ENCODE measurements at regions not wholly inside any gene's neighbourhood (a gene's known extent, or its start where the extent isn't known, plus 50 kb on each side); places are given as distances from the start of the nearest gene placed in this dataset.
A peak's percentile ranks its signal among the peaks of the same experiment; 100 is the strongest.

DNA sequence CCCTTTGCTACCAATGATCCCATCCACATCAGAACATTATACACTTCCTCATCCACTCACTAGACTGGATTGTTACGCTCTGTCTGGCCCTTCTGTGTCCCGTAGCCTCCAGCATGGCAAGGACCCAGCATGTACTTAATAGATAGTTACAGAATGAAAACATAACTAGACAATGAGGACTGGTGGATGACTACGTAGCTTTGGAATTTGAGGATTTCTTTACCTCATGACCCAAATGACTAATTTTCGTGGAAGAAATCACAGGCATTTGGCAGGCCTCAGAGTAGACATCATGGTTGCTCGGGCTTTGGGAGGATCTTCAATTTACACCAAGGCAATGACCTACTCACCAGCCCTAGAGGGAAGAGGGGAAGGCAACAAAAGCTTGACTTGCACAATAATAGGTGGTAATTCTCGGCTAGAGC, 299.8 kb downstream of the TLE1 start:
- peak; percentile 94 for DNase-seq (ENCODE audit: low spot score)

GRCh38 chr9:81388831-81389230, 300.5 kb downstream of the TLE1 start:
- DNase-seq (ENCODE audit: low spot score), result no peak

DNA sequence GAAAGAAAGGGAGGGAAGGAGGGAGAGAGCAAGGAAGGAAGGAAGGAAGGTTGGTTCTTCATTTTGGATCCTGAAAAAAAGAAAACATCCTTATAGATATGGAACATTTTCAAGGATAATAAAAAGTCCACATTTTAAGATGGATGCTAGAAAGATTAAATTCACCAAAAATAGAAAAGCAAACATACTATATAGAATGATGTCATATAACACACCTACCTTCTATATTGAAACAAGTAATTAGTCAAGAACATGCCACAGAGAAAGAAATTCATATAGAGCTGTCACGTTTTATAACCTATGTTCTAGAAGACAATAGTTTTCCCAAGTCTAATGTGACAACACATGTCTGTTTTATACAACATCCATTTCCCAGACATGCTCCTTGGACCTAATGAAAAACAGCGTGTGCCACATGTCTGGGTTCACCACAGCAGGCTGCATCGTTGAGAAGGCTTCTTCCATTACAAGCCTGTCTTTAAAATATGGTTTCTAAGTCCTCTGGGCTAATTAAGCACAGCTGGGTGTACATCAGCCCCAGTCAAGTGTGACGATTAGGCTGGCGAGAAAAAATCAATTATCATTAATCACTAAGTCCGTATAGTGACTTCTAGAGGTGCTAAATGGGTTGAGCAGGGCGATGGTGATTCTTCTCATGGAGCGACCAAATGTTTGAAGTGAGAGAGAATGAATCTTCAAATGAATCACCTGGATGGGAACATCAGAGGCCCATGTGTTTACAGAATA, 301.8 kb downstream of the TLE1 start:
- no peak for DNase-seq (ENCODE audit: low spot score)

GRCh38 chr9:81384911-81385310, 304.4 kb downstream of the TLE1 start:
- no peak for DNase-seq (ENCODE audit: low spot score)

GRCh38 chr9:81382281-81382680, 307.1 kb downstream of the TLE1 start:
- no peak for DNase-seq (ENCODE audit: low spot score)

GRCh38 chr9:81381694-81382093, 307.7 kb downstream of the TLE1 start:
- no peak for DNase-seq (ENCODE audit: low spot score)

- no peak for DNase-seq (ENCODE audit: low spot score)
Measured at GRCh38 chr9:81380504-81381359, 308.6 kb downstream of the TLE1 start.

DNA sequence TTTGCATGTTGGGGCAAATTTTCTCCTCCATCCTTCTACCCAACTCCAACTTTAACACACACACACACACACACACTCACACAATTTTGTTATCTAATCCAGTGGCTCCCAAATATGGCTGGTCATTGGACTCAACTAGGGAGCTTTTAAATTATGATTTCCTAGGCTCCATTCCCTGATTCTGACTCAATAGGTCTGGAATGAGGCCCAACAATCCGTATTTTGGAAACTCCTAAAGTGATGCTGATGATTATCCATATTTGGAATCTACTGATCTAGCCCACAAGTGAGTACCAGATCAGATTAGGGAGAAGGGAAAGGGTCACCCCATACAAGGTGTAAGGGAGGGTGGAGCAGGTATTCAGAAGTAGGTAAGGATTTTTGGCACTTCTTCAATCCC, 309.7 kb downstream of the TLE1 start:
- peak; percentile 41 for DNase-seq (ENCODE audit: low spot score)

DNA sequence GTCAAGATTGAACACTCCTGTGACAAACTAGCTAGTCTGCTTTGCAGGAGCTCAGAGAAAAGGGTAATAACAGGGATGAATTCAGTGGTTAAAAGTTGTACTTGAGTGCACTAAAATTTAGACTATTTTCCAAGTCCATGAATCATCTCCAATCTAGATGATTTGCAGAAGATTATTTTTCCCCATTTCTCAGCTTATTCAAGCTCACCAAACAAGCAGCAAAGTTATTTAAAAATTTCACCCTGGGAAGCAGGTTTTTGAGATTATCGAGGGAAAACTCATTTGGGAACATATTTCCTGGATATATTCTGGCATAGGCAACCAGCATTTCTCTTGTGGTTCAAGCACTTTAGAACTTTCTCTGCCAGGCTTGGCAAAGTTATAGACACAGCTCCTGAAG, 311.4 kb downstream of the TLE1 start:
- DNase-seq (ENCODE audit: low spot score), result no peak

- no peak for DNase-seq (ENCODE audit: low spot score)
Measured at GRCh38 chr9:81377320-81377719, 312.0 kb downstream of the TLE1 start.

GRCh38 chr9:81375187-81376100, 313.9 kb downstream of the TLE1 start:
- DNase-seq (ENCODE audit: low spot score), result no peak

DNA sequence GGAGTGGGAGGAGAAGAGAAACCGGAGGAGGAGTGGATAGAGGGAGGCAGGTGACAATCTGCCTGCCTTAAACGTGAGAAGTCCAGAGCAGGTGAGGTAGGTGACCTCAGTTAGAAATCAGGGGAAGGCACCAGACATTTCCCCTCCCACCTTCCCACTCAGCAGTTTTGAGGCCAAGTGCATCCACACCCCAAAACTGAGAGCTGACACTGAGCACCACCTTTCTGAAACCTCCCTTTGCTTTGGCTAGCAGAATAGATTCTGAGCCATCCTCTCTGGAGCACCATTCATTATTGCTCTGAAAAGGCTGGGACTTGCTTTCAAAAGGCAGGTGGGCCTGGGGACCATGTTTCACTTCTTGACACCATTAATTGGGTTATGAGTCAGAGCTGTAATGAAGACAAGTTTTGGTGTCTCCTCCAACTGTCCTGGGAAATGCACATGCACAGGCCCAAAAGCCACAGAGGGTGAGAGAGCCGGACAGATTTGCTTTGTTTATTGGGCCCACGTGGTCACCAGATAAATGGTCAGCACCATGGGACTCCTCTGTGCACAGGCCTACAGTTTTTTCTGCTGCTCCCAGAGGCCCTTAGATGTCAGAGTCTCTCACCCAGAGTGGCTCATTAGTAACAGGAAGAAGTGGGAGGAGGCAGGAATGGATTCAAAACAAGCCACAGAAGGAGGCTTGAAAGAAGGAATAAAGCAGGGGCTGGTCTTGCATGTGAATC, 314.7 kb downstream of the TLE1 start:
- peak; percentile 10 for DNase-seq (ENCODE audit: low spot score)

GRCh38 chr9:81373294-81373693, 316.1 kb downstream of the TLE1 start:
- DNase-seq (ENCODE audit: low spot score), result no peak

- DNase-seq (ENCODE audit: low spot score), result no peak
Measured at GRCh38 chr9:81372628-81373191, 316.6 kb downstream of the TLE1 start.

- no peak for DNase-seq (ENCODE audit: low spot score)
Measured at GRCh38 chr9:81371824-81372223, 317.5 kb downstream of the TLE1 start.

DNA sequence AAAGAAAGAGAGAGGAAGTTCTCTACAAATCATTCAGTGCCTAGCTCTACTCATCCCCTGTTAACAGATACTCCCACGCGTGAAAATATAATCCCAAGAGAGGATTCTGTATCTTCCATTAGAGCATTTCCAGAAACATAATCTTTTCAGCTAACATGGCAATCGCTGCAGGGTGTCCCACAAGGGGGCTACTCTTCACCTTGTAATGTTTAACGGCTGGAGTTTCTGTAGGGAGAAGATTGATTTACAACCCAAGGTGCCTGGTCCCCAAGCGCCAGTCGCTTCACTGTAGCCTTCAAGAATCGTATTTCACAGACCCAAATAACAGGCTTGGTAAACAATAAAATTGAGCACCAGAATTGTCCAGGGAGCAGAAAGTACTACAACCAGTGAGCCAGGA, 318.7 kb downstream of the TLE1 start:
- DNase-seq (ENCODE audit: low spot score), result no peak

GRCh38 chr9:81370096-81370495, 319.3 kb downstream of the TLE1 start:
- no peak for DNase-seq (ENCODE audit: low spot score)

- DNase-seq (ENCODE audit: low spot score), result no peak
Measured at GRCh38 chr9:81369121-81369520, 320.2 kb downstream of the TLE1 start.

DNA sequence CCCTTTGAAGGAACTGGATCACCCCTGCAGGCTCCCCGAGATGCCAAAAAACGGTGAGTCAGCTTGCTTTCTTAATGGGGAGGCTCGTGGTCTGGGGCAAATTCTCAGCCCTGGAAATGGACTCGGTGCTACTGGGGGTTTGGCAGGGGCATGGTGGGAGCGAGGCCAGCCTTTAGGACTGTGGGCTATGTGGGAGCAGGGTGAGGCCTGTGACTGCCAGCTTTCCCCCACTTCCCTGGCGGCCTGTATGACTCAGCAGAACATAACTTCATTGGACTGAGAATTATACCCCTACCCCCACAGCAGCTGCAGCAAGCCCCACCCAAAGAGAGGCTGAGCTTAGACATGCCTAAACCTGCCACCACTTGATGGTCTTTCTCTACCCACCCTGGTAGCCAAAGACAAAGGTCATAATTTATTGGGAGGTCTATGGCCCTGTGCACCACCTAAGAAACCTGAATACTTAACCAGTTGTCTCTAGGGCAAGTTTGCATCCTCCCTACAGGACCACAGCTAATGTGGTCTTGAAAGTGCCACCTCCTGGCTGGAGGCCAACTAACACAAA, 325.3 kb downstream of the TLE1 start:
- no peak for DNase-seq (ENCODE audit: low spot score)

GRCh38 chr9:81361296-81361695, 328.1 kb downstream of the TLE1 start:
- no peak for DNase-seq (ENCODE audit: low spot score)

DNA sequence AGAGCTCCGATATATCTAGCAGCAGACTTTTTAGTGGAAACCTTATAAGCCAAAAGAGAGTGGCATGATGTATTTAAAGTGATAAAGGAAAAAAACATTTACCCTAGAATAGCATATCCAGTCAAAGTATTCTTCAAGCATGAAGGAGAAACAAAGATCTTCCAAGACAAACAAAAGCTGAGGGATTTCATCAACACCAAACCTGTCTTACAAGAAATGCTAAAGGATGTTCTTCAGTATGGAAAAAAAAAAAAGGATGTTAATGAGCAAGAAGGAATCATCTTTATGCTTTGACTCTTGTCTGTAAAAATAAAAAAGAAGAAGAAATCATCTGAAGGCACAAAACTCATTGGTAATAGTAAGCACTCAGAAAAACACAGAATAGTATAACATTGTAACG, 338.2 kb downstream of the TLE1 start:
- no peak for DNase-seq (ENCODE audit: low spot score)

Data from AG08395 (cell line).